ENCODE measurements at regions not wholly inside any gene's neighbourhood (a gene's known extent, or its start where the extent isn't known, plus 50 kb on each side); places are given as distances from the start of the nearest gene placed in this dataset.

- no peak for FAIRE-seq
These were observed 516.7 kb upstream of the HS6ST1 start for GRCh38 chr2:128835342-128835855.

More at GRCh38 chr2:128835342-128835855, 516.7 kb upstream of the HS6ST1 start:
- Histone ChIP-seq H3K4me3 (replicated peaks in 1 of 3; ENCODE audit: insufficient read depth in 1 of 3, low read depth in 1 of 3, low read length in 3 of 3) (no peak overlapping the region), H3K27me3 (ENCODE audit: control insufficient read depth in 2 of 2, insufficient read depth in 2 of 2, low read length in 2 of 2) (no peaks in the 10 kb centered on the region), H3K36me3 (ENCODE audit: control insufficient read depth in 2 of 2, extremely low read depth in 1 of 2, insufficient read depth in 2 of 2, low read length in 2 of 2) (no peaks in the 10 kb centered on the region), H3K9ac (replicated peaks; ENCODE audit: extremely low read depth, insufficient read depth, low read length) (no peak overlapping the region), H2AFZ (ENCODE audit: low read depth, low read length) (no peak overlapping the region), H3K79me2 (ENCODE audit: control insufficient read depth, insufficient read depth, low read length) (no peaks in the 10 kb centered on the region), H4K20me1 (replicated peaks; ENCODE audit: control insufficient read depth, extremely low read depth, insufficient read depth, low read length) (no peaks in the 10 kb centered on the region), H3K4me2 (ENCODE audit: insufficient read depth, low read length) (no peak overlapping the region), H3K9me3 (replicated peaks; ENCODE audit: control insufficient read depth, insufficient read depth, low read length) (peaks cover 14% of the 10 kb centered on the region), H3K9me1 (replicated peaks; ENCODE audit: control insufficient read depth, extremely low read depth, insufficient read depth, low read length) (no peaks in the 10 kb centered on the region), H3K4me1 (ENCODE audit: control insufficient read depth, extremely low read depth, insufficient read depth, low read length) (no peaks in the 10 kb centered on the region), H3K27ac (ENCODE audit: insufficient read depth, low read depth, low read length) (no peak overlapping the region)
- ChIA-PET POLR2A (no interaction called here), CTCF (no interaction called here)
- TF ChIP-seq CTCF (IDR thresholded peaks at IDR 0.05; ENCODE audit: extremely low read depth in 1 of 2, insufficient read depth in 1 of 2, low read depth in 1 of 2, low read length in 2 of 2) (no peak), POLR2AphosphoS5 (IDR thresholded peaks at IDR 0.05; ENCODE audit: insufficient read depth, low read depth, low read length) (no peak), GATA2 (IDR thresholded peaks at IDR 0.05; ENCODE audit: insufficient read depth, insufficient read length, low read depth, low read length) (no peak), POLR2A (IDR thresholded peaks at IDR 0.05; ENCODE audit: low read depth, low read length) (no peak), JUN (IDR thresholded peaks at IDR 0.05; ENCODE audit: borderline replicate concordance, insufficient read depth, insufficient read length, low read depth) (no peak), EZH2 (IDR thresholded peaks at IDR 0.05; ENCODE audit: borderline replicate concordance, low read depth, low read length, severe bottlenecking) (no peak), MYC (IDR thresholded peaks at IDR 0.05; ENCODE audit: low read depth, low read length) (no peak), FOS (IDR thresholded peaks at IDR 0.05; ENCODE audit: borderline replicate concordance, insufficient read depth, low read length) (no peak)
- TF ChIP-seq, protein P1, sequence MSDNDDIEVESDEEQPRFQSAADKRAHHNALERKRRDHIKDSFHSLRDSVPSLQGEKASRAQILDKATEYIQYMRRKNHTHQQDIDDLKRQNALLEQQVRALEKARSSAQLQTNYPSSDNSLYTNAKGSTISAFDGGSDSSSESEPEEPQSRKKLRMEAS (IDR thresholded peaks at IDR 0.05; ENCODE audit: insufficient read depth, insufficient read length), result no peak
- dilution Hi-C loops (cut with MboI; ENCODE audit: extremely low pct_ligation_motif_present, low sequenced_read_pairs) (no loop called here), intact Hi-C loops (cut with micrococcal nuclease) (no loop called here)
- no peak for DNase-seq (ENCODE audit: low read depth, low spot score)
- no TSS peak for BruUV-seq (replicated peaks)
